Esophagus squamous epithelium (tissue), 4 donors: ENCODE measurements at regions not wholly inside any gene's neighbourhood (a gene's known extent, or its start where the extent isn't known, plus 50 kb on each side); places are given as distances from the start of the nearest gene placed in this dataset.

Experiments used
- CTCF ChIP-seq, 6 experiments: fragments of 450-650 bp in 4 of 6; fragments of 200-600 bp in 2 of 6; sonication (generic) in 2 of 6; IDR thresholded peaks; one replicate each; pipeline ENCODE4 v1.5.1; 2016 to 2019; ENCODE audit warnings: antibody characterized with exemption in 6 of 6, mild to moderate bottlenecking in 4 of 6, moderate library complexity in 4 of 6
- POLR2A ChIP-seq, 4 donors: fragments of 450-650 bp; IDR thresholded peaks; one replicate each; pipeline ENCODE4 v1.6.1; 2017; ENCODE audit warnings: antibody characterized with exemption in 4 of 4, mild to moderate bottlenecking in 4 of 4, moderate library complexity in 3 of 4

- TF ChIP-seq POLR2A (IDR thresholded peaks at IDR 0.05), result no peak
- no peak for TF ChIP-seq CTCF (IDR thresholded peaks at IDR 0.05)
Observed at GRCh38 chr7:35513828-35514227, 181.1 kb downstream of the HERPUD2 start.
